Panc1 (cell line): ENCODE measurements at regions not wholly inside any gene's neighbourhood (a gene's known extent, or its start where the extent isn't known, plus 50 kb on each side); places are given as distances from the start of the nearest gene placed in this dataset.

ENCODE experiments used
- CTCF ChIP-seq: fragments of 450-650 bp; IDR thresholded peaks from 2 replicates; pipeline ENCODE4 v1.5.1; 2017; ENCODE audit warnings: mild to moderate bottlenecking
- TCF7L2 ChIP-seq: IDR thresholded peaks from 2 replicates; pipeline ENCODE4 v1.6.1; 2011; ENCODE audit warnings: mild to moderate bottlenecking, low read depth, low read length, inconsistent platforms

- TF ChIP-seq CTCF (no peak), TCF7L2 (no peak)
These were observed 1119.2 kb upstream of the INTU start for GRCh38 chr4:126513596-126513995.
